ENCODE measurements at regions not wholly inside any gene's neighbourhood (a gene's known extent, or its start where the extent isn't known, plus 50 kb on each side); places are given as distances from the start of the nearest gene placed in this dataset.

DNA sequence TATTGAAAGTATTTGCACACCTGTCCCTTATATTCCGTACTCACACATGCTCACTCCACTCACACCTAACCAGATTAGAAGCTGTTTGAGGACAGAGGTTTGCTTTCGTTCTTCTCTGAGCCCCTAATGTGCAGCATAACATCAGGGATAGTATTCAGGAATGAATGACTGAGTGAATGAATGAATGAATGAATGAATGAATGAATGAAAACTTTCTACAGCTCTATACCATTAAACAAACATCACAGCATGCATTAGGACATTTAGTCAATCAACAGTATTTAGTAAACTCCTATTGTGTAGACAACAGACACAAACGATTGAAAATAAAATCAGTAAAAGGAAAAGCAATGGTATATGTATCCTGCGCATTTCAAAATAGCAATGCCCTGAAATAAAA, 212.7 kb downstream of the SHQ1 start:
- Histone ChIP-seq H3K9ac (replicated peaks; ENCODE audit: extremely low read depth, insufficient read depth, low read length) (no peak overlapping the region), H3K79me2 (ENCODE audit: control insufficient read depth, insufficient read depth, low read length) (no peaks in the 10 kb centered on the region), H4K20me1 (replicated peaks; ENCODE audit: control insufficient read depth, extremely low read depth, insufficient read depth, low read length) (no peaks in the 10 kb centered on the region), H3K9me3 (replicated peaks; ENCODE audit: control insufficient read depth, insufficient read depth, low read length) (no peaks in the 10 kb centered on the region), H3K4me2 (ENCODE audit: insufficient read depth, low read length) (no peak overlapping the region), H3K27ac (ENCODE audit: insufficient read depth, low read depth, low read length) (no peak overlapping the region), H3K9me1 (replicated peaks; ENCODE audit: control insufficient read depth, extremely low read depth, insufficient read depth, low read length) (no peaks in the 10 kb centered on the region), H3K4me1 (ENCODE audit: control insufficient read depth, extremely low read depth, insufficient read depth, low read length) (no peaks in the 10 kb centered on the region), H3K4me3 (replicated peaks in 1 of 3; ENCODE audit: insufficient read depth in 1 of 3, low read depth in 1 of 3, low read length in 3 of 3) (no peak overlapping the region), H2AFZ (ENCODE audit: low read depth, low read length) (no peak overlapping the region), H3K36me3 (ENCODE audit: control insufficient read depth in 2 of 2, extremely low read depth in 1 of 2, insufficient read depth in 2 of 2, low read length in 2 of 2) (no peaks in the 10 kb centered on the region), H3K27me3 (ENCODE audit: control insufficient read depth in 2 of 2, insufficient read depth in 2 of 2, low read length in 2 of 2) (no peaks in the 10 kb centered on the region)
- FAIRE-seq (no peak), DNase-seq (ENCODE audit: low read depth, low spot score) (no peak)
- POLR2A ChIA-PET: no interaction called here
- no TSS peak for BruUV-seq (replicated peaks)
- intact Hi-C loops (cut with micrococcal nuclease) (no loop called here), dilution Hi-C loops (cut with MboI; ENCODE audit: extremely low pct_ligation_motif_present, low sequenced_read_pairs) (no loop called here)
- no peak for TF ChIP-seq POLR2AphosphoS5 (IDR thresholded peaks at IDR 0.05; ENCODE audit: insufficient read depth, low read depth, low read length)
- TF ChIP-seq JUN (IDR thresholded peaks at IDR 0.05; ENCODE audit: borderline replicate concordance, insufficient read depth, insufficient read length, low read depth): no peak
- no peak for TF ChIP-seq GATA2 (IDR thresholded peaks at IDR 0.05; ENCODE audit: insufficient read depth, insufficient read length, low read depth, low read length)
- TF ChIP-seq MYC (IDR thresholded peaks at IDR 0.05; ENCODE audit: low read depth, low read length): no peak
- TF ChIP-seq, protein P1, sequence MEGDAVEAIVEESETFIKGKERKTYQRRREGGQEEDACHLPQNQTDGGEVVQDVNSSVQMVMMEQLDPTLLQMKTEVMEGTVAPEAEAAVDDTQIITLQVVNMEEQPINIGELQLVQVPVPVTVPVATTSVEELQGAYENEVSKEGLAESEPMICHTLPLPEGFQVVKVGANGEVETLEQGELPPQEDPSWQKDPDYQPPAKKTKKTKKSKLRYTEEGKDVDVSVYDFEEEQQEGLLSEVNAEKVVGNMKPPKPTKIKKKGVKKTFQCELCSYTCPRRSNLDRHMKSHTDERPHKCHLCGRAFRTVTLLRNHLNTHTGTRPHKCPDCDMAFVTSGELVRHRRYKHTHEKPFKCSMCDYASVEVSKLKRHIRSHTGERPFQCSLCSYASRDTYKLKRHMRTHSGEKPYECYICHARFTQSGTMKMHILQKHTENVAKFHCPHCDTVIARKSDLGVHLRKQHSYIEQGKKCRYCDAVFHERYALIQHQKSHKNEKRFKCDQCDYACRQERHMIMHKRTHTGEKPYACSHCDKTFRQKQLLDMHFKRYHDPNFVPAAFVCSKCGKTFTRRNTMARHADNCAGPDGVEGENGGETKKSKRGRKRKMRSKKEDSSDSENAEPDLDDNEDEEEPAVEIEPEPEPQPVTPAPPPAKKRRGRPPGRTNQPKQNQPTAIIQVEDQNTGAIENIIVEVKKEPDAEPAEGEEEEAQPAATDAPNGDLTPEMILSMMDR (IDR thresholded peaks at IDR 0.05; ENCODE audit: extremely low read depth in 1 of 2, insufficient read depth in 1 of 2, low read depth in 1 of 2, low read length in 2 of 2): no peak
- no peak for TF ChIP-seq FOS (IDR thresholded peaks at IDR 0.05; ENCODE audit: borderline replicate concordance, insufficient read depth, low read length)
- TF ChIP-seq POLR2A (IDR thresholded peaks at IDR 0.05; ENCODE audit: low read depth, low read length): no peak
- TF ChIP-seq EZH2 (IDR thresholded peaks at IDR 0.05; ENCODE audit: borderline replicate concordance, low read depth, low read length, severe bottlenecking): no peak
- TF ChIP-seq, protein P2, sequence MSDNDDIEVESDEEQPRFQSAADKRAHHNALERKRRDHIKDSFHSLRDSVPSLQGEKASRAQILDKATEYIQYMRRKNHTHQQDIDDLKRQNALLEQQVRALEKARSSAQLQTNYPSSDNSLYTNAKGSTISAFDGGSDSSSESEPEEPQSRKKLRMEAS (IDR thresholded peaks at IDR 0.05; ENCODE audit: insufficient read depth, insufficient read length): no peak
- CTCF ChIA-PET: interaction anchor here (1.2 to 1.5 kb wide), 2 partner anchors 10 to 30 kb away, joined by 3 to 4 read pairs; no protein-coding TSS in a partner anchor

Measured in endothelial cell of umbilical vein (primary cell).